ENCODE measurements at regions not wholly inside any gene's neighbourhood (a gene's known extent, or its start where the extent isn't known, plus 50 kb on each side); places are given as distances from the start of the nearest gene placed in this dataset.

DNA sequence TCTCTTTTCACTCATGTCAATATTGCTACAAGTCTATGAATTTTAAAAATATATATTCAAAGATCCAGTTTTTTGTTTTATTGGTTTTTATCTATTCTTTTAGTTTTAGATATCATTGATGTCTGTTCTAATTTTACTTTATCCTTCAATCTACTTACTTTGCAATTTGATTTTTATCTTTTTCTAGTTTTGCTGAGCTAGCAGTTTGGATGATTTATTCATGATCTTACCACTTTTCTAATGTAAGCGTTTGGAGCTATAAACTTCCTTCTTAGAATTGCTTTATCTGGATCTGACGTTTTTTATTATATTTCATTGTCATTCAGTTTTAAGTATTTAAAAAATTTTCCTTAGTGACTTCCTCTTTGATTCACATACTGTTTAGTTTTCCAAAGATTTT lies 664.5 kb upstream of the VSTM2A start (continued):
- TF ChIP-seq, protein P1, sequence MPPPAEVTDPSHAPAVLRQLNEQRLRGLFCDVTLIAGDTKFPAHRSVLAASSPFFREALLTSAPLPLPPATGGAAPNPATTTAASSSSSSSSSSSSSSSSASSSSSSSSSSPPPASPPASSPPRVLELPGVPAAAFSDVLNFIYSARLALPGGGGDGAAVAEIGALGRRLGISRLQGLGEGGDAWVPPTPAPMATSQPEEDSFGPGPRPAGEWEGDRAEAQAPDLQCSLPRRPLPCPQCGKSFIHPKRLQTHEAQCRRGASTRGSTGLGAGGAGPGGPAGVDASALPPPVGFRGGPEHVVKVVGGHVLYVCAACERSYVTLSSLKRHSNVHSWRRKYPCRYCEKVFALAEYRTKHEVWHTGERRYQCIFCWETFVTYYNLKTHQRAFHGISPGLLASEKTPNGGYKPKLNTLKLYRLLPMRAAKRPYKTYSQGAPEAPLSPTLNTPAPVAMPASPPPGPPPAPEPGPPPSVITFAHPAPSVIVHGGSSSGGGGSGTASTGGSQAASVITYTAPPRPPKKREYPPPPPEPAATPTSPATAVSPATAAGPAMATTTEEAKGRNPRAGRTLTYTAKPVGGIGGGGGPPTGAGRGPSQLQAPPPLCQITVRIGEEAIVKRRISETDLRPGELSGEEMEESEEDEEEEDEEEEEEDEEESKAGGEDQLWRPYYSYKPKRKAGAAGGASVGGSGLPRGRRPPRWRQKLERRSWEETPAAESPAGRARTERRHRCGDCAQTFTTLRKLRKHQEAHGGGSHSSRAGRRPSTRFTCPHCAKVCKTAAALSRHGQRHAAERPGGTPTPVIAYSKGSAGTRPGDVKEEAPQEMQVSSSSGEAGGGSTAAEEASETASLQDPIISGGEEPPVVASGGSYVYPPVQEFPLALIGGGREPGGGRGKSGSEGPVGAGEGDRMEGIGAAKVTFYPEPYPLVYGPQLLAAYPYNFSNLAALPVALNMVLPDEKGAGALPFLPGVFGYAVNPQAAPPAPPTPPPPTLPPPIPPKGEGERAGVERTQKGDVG (CRISPR knock-in tag; IDR thresholded peaks at IDR 0.05) = no peak
- TF ChIP-seq SIN3A (IDR thresholded peaks at IDR 0.05; ENCODE audit: low read depth, low read length) (no peak), NBN (IDR thresholded peaks at IDR 0.05) (no peak)

GRCh38 chr7:53900856-53901528 lies 641.2 kb upstream of the VSTM2A start:
- FAIRE-seq = no peak
- no peaks in the 10 kb centered on the region for H3K9me3 ChIP-seq (replicated peaks; ENCODE audit: control insufficient read depth, insufficient read depth, low read length)
- no peak overlapping the region for H3K27ac ChIP-seq (ENCODE audit: control insufficient read depth, insufficient read depth)
- BruUV-seq (replicated peaks) = no TSS peak
- no peaks in the 10 kb centered on the region for H3K27me3 ChIP-seq (replicated peaks in 1 of 2; ENCODE audit: control insufficient read depth in 2 of 2, insufficient read depth in 2 of 2, low read length in 1 of 2)
- H3K4me3 ChIP-seq = no peak overlapping the region
- ATAC-seq = no peak
- no peaks in the 10 kb centered on the region for H3K36me3 ChIP-seq (ENCODE audit: control insufficient read depth in 2 of 2, insufficient read depth in 2 of 2, low read length in 1 of 2)
- RAD21 ChIA-PET (ENCODE audit: unreplicated experiment) = no interaction called here
- CTCF ChIA-PET = interaction anchor here (0.6 kb wide), 1 partner anchor 482 kb away, joined by 3 read pairs; no protein-coding TSS in a partner anchor
- no peak overlapping the region for H3K4me2 ChIP-seq (ENCODE audit: control insufficient read depth, insufficient read depth)
- POLR2A ChIA-PET = no interaction called here
- intact Hi-C loops (cut with micrococcal nuclease; ENCODE audit: unreplicated experiment) = no loop called here
- in situ Hi-C loops (cut with MboI) = no loop called here
- no peaks in the 10 kb centered on the region for H4K20me1 ChIP-seq (ENCODE audit: control insufficient read depth, insufficient read depth)
- DNase-seq (ENCODE audit: low read depth, low spot score) = no peak
- WGBS (ENCODE audit: insufficient coverage, insufficient replicate concordance, low lambda C conversion rate, missing lambda C conversion rate) = 32% methylated on average over 9 of the region's 9 CpGs
- H3K4me1 ChIP-seq (ENCODE audit: control insufficient read depth, insufficient read depth, low read length) = no peaks in the 10 kb centered on the region
- H3K9ac ChIP-seq (ENCODE audit: control insufficient read depth, insufficient read depth, low read length) = no peak overlapping the region
- no peaks in the 10 kb centered on the region for H3K79me2 ChIP-seq (ENCODE audit: control insufficient read depth, insufficient read depth, low read length)
- SMC1A ChIA-PET (ENCODE audit: uncharacterized antibody, unreplicated experiment) = no interaction called here
- H2AFZ ChIP-seq (ENCODE audit: control insufficient read depth, low read depth, low read length) = no peak overlapping the region
- TF ChIP-seq ATF2 (IDR thresholded peaks at IDR 0.05; ENCODE audit: low read length) (no peak), ZNF207 (IDR thresholded peaks at IDR 0.05; ENCODE audit: borderline replicate concordance) (no peak), BMI1 (IDR thresholded peaks at IDR 0.05; ENCODE audit: borderline replicate concordance) (no peak), EP300 (IDR thresholded peaks at IDR 0.05; ENCODE audit: borderline replicate concordance in 1 of 2, control insufficient read depth in 1 of 2, low read depth in 2 of 2, low read length in 2 of 2) (no peak), MTA2 (IDR thresholded peaks at IDR 0.05; ENCODE audit: low read depth) (no peak), NBN (IDR thresholded peaks at IDR 0.05) (no peak)
- TF ChIP-seq, protein P2, sequence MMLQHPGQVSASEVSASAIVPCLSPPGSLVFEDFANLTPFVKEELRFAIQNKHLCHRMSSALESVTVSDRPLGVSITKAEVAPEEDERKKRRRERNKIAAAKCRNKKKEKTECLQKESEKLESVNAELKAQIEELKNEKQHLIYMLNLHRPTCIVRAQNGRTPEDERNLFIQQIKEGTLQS (IDR thresholded peaks at IDR 0.05; ENCODE audit: borderline replicate concordance, extremely low read depth, low read depth, low read length) = no peak
- TF ChIP-seq, protein P3, sequence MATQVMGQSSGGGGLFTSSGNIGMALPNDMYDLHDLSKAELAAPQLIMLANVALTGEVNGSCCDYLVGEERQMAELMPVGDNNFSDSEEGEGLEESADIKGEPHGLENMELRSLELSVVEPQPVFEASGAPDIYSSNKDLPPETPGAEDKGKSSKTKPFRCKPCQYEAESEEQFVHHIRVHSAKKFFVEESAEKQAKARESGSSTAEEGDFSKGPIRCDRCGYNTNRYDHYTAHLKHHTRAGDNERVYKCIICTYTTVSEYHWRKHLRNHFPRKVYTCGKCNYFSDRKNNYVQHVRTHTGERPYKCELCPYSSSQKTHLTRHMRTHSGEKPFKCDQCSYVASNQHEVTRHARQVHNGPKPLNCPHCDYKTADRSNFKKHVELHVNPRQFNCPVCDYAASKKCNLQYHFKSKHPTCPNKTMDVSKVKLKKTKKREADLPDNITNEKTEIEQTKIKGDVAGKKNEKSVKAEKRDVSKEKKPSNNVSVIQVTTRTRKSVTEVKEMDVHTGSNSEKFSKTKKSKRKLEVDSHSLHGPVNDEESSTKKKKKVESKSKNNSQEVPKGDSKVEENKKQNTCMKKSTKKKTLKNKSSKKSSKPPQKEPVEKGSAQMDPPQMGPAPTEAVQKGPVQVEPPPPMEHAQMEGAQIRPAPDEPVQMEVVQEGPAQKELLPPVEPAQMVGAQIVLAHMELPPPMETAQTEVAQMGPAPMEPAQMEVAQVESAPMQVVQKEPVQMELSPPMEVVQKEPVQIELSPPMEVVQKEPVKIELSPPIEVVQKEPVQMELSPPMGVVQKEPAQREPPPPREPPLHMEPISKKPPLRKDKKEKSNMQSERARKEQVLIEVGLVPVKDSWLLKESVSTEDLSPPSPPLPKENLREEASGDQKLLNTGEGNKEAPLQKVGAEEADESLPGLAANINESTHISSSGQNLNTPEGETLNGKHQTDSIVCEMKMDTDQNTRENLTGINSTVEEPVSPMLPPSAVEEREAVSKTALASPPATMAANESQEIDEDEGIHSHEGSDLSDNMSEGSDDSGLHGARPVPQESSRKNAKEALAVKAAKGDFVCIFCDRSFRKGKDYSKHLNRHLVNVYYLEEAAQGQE (IDR thresholded peaks at IDR 0.05; ENCODE audit: low read depth, low read length) = no peak

All from GM12878 (cell line).